Islet precursor cell (in vitro differentiated cells): ENCODE measurements at regions not wholly inside any gene's neighbourhood (a gene's known extent, or its start where the extent isn't known, plus 50 kb on each side); places are given as distances from the start of the nearest gene placed in this dataset.

Source experiments
- DNase-seq: peaks from one replicate; pipeline ENCODE4 v3.0.0-alpha.2; 2018

DNA sequence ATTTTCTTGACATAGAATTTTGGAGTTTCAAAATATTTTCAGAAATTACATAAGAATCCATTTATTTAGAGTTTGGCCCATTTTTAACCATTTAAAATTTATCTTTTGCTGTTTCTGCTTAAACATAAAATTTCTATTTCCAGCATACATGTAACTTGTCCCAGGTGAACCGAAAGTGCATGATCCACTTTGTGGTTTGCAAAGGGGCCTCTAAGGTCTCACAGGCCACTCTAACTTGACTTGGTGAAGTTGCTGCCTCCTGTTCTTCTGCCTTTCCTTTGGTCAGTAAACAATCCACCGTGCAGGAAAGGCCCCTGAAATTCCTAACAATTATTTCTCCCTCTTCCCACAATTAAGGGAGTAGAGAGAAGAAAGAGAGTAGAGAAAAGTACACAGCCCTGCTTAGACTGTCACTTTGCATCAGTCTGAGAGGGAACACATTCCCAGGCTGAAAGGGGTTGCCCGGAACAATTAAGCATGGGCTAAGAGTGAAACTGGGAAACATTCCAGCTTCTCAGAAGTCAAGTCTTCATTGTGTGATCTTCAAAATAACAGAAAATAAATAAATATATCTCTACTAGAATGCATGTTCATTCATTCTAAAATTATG lies 79.5 kb upstream of the SEMA3A start:
- peak; percentile 76 for DNase-seq

DNA sequence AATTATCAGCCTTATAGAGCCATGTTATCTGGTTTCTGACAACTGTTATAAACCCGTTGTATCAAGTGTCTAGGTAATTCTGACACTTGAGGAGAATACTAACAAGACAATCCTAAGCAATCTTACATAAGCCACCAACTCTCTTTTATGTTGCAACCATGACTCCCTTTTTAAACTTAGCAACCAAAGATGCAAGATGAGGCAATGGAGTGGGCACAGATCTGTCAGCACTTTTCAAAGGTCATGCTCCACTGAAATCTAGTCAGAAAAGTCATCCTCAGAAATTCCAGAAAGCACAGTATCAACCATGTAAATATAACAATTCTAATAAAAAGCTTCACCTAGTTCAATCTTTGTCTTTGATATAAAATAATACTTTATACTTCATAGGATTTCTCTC lies 77.0 kb upstream of the SEMA3A start:
- no peak for DNase-seq

DNA sequence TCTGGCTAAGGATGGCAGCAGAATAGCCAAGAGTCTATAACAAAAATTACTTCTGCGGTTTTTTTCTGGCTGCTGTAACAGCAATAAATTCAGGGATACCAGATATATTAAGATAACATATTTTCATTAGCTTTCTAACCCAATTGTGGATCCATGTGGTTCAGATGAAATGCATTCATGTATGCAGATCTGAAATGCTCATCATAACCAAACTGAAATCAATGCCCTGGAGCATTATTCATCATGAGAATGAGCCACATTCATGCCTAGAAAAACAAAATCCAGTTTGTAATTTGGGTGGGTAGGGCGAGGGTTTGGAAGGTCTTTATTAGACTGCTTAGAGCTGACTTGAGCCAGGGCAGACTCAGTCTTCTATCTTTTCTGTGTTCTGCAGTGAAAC lies 69.8 kb upstream of the SEMA3A start:
- DNase-seq = no peak

DNA sequence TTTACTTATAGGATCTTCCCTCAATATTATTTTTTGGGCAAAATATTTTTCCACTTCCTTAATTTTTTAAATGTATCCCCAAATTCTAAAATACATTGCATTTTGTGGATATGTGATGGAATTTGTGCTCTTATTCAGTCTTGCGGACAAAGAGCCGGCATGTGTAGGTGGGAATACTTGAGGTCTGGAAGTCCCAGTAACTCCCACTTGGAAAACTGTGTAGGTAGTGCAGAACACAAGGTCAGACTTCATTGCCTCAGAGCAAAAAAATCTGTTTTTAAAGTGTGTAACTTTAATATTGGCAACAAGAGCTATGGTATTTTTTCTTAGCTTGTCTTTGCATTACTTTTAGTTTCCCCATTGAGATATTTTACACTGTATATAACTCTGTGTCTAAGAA lies 68.5 kb upstream of the SEMA3A start:
- no peak for DNase-seq

DNA sequence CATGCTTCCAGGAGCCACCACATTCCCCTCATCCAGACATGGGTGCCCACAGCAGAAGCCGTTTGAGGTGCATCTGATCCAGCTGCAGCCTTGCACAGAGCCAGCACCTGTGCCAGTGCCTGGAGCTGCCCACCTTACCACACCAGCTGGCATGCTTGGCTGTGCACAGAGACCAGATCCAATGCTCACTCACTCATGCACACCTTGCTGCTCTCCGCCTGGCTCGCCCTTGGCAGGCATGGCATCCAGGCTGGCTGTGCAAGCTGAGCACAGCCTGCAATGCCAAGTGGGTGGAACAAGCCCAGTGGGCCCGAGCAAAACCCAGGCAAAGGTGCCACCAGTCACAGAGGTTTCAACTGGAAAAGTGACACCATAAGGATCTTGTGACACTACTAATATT lies 66.9 kb upstream of the SEMA3A start:
- DNase-seq = no peak

DNA sequence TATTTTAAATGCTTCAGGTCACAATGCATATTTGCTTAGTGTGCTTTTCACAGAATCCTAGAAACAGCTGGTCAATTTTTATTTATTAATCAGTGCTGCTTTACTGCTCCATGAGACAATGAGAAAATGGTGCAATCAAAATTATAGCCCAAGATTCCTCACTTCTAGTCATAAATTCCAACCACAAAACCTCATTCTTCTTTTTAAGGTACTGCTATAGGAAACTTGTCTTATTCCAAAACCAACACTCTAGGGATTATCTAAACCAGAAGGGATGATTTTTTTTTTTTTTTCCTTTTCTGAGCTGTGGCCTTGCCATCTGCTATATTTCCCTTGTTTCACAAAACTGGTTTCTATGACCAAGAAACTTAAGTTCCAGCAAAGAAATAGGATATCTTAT lies 64.0 kb upstream of the SEMA3A start:
- no peak for DNase-seq

DNA sequence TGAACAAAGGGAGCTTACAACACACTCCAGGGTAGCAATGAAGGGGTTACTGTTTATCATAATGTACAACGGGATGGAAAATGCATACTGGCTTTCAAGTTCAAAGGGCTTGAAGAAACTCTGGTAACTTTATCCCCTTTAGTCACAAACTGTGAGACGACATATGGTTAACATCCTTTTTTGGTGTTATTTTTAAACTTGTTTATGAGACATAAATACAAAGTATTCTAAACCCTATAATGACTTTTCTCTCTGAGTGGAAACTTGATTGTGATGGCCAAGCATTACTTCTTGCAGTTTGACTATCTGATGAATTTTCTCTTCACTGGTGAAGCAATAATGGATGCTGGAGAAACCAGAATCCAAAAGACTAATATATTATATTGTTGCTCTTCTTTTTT lies 62.0 kb upstream of the SEMA3A start:
- no peak for DNase-seq

DNA sequence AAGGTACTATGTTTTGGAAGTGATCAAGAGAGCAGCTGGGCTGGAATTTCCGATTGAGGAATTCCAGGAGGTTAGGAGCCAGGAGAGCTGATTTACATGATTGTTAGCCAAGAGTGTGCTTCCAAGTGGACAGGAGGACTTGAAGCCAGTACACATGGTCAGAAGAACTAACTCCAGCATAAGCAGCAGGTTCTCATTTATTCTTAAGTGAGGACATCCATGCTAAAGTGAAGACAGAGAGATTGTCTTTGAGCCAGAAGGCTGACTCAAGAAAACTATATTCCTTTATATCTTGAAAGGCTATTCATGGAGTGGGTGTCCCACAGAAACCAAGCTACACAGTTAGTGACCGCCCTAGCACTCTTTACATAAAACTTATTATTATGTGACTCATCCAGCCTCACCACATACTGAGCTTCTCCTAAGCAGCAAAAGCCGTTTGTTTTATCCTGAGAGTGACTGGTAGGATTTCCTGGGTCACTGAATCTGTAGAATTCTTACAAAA lies 56.7 kb upstream of the SEMA3A start:
- DNase-seq = no peak

DNA sequence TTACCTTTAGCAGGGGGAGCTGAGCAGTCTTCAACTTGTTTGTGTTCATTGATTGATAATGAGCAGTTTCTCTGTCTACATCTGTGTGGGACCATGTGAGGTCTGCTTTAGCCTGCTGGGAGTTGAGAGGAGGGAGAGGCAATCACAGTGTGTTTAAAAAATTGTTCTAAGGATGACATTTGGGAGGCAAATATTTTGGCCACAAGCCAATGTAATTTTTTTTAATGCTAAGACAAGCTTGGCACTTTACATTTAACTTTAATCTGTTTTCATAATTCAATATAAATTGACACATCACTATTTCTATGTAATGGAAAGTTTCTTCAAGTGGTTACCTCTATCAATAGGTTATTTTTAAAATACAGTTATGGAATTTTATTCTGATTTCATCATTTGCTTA lies 55.9 kb upstream of the SEMA3A start:
- DNase-seq = no peak

DNA sequence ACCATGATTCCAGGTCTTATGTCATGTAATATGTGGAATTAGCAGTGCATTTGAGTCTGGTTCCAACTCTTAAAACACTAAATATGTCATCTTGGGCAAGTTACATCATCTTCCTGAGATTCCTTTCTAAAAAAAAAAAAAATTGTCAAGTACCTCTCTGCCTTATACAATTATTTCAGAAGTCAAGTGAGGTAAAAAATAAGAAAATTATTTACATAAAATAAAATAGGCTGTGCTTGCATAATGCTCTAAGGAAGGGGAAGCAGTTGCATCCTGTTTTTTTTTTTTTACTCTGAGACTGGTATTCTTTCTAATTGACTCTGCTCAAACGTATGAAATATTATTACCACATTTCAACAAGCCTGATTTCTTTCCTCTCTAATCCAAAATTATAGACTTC lies 55.1 kb upstream of the SEMA3A start:
- no peak for DNase-seq

DNA sequence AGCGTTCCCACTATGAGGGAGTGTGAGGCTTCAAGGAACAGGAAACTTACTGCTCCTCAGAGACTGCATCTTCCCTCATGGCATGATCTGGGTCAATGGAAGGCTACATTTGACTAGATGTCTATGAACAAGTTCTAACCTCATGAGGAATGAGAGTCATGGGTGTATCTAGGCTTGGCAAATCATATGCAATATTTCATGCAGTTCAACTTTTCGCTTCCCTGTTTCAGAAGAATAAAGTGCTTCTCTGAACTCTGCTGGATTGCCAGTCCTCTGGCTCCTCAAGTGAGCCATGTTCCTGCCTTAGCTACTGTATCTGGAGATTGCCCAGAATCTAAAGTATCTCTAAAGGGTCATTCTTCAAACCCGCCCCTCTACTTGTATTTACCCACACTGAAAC lies 54.3 kb upstream of the SEMA3A start:
- no peak for DNase-seq

DNA sequence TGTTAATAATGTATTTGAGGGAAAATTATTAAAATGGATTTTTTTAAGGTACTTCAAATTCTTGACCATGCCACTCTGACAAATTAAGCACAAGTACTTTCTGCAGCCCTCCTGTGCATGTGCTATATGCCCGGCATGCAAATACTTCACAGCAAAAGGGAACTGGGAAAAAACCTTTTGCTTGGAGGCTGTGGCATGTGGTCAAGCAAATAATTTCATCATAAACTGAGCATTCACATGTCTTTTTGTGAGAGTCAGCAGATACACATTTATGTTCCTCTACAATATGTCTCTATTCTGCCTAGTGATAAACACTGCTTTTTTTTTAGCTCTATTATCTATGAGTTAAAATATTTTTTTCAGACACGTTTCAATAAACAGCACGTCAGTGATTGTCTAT lies 53.7 kb upstream of the SEMA3A start:
- no peak for DNase-seq

DNA sequence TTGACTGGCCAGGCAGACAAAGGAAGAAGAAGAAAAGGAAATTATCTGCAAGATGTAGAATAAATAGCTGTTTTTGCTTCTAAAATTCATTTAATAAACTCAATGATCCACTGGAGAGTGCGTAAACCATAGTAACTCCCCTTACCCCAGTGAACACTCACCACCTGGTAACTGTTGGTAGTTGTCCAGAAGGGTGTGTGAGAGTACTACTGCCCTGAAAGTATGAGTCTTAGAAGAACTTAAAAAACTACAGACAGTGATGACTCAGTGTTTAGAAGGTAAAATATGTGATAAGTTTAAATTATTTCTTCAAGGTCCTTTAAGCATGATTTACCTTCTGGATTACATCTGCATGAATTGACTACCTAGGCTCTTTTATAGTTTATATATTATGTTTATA lies 53.0 kb upstream of the SEMA3A start:
- no peak for DNase-seq

DNA sequence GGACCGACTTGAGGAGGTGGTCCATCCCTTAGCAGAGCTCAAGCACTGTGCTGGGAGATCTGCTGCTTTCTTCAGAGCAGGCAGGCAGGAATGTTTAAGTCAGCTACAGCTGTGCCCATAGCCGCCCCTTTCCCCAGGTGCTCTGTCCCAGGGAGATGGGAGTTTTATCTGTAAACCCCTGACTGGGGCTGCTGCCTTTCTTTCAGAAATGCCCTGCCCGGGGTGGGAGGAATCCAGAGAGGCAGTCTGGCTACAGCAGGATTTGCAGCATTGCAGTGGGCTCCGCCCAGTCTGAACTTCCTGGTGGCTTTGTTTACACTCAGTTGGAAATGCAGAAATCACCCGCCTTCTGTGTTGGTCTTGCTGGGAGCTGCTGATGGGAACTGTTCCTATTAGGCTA lies 51.2 kb upstream of the SEMA3A start:
- no peak for DNase-seq
